Epithelial cell of proximal tubule (primary cell): ENCODE measurements at regions not wholly inside any gene's neighbourhood (a gene's known extent, or its start where the extent isn't known, plus 50 kb on each side); places are given as distances from the start of the nearest gene placed in this dataset.

ENCODE experiments used
- DNase-seq: peaks from one replicate; pipeline ENCODE4 v3.0.0-alpha.2; 2011; ENCODE audit warnings: low read depth
- H3K4me3 ChIP-seq: 2 replicates; pipeline ENCODE4 v1.5.1; 2011; ENCODE audit warnings: low read depth, mild to moderate bottlenecking, low read length
- CTCF ChIP-seq: conservative IDR thresholded peaks from 2 replicates; pipeline ENCODE4 v1.5.1; 2012; ENCODE audit warnings: low read depth, mild to moderate bottlenecking, low read length

- H3K4me3 ChIP-seq, result no peak overlapping the region
- no peak for DNase-seq
- no peak for TF ChIP-seq CTCF
These were observed 342.1 kb downstream of the RSL24D1 start for GRCh38 chr15:54854667-54855066.

GRCh38 chr15:54850101-54850500 lies 346.6 kb downstream of the RSL24D1 start:
- no peak overlapping the region for H3K4me3 ChIP-seq
- no peak for TF ChIP-seq CTCF
- no peak for DNase-seq

- DNase-seq, result no peak
- no peak for TF ChIP-seq CTCF
- no peak overlapping the region for H3K4me3 ChIP-seq
These were observed 353.7 kb downstream of the RSL24D1 start for GRCh38 chr15:54843006-54843405.

- no peak for TF ChIP-seq CTCF
These were observed 354.9 kb downstream of the RSL24D1 start for GRCh38 chr15:54841701-54842305.

GRCh38 chr15:54840621-54841398 lies 355.9 kb downstream of the RSL24D1 start:
- no peak for DNase-seq
- no peak for TF ChIP-seq CTCF
- no peak overlapping the region for H3K4me3 ChIP-seq

More at GRCh38 chr15:54841701-54842305, 354.9 kb downstream of the RSL24D1 start:
- DNase-seq, result no peak
- H3K4me3 ChIP-seq, result no peak overlapping the region

- no peak overlapping the region for H3K4me3 ChIP-seq
- no peak for TF ChIP-seq CTCF
- DNase-seq, result no peak
These were observed 357.4 kb downstream of the RSL24D1 start for GRCh38 chr15:54839379-54839778.
